ENCODE measurements at regions not wholly inside any gene's neighbourhood (a gene's known extent, or its start where the extent isn't known, plus 50 kb on each side); places are given as distances from the start of the nearest gene placed in this dataset.

- TF ChIP-seq POLR2A (IDR thresholded peaks at IDR 0.05; ENCODE audit: low read length) (no peak), GATA1 (IDR thresholded peaks at IDR 0.05; ENCODE audit: low read depth, low read length) (no peak)
These were observed 157.7 kb upstream of the PITX2 start for GRCh38 chr4:110780538-110780937.
